HG03175 (cell line): ENCODE measurements at regions not wholly inside any gene's neighbourhood (a gene's known extent, or its start where the extent isn't known, plus 50 kb on each side); places are given as distances from the start of the nearest gene placed in this dataset.

ENCODE experiments used
- ATAC-seq: cut with Tn5 transposase; IDR thresholded peaks from one replicate; pipeline ENCODE4 v1.9.1; 2021; ENCODE audit warnings: mild to moderate bottlenecking, moderate library complexity; ENCODE audit not compliant: unreplicated experiment

DNA sequence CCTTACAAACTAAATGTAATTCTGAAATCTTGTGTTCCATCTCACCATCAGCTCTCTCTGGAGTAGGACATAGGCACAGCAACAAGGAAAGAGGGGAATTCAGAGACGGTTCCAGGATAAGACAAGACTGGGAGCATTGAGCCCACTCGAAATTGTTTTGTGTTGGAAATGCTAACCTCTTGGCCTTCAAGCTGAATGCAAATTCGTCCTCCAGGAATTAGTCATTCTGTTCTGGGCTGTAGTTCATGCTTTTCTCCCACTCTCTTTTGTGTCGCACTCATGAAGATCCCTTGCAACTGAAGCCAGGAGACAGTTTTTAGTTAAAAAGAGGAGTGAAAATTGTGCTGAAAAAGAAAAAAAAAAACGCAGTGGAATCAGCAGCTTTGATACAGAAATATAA, 121.7 kb upstream of the SEMA6A start:
- ATAC-seq: peak; percentile 78

- ATAC-seq: no peak
These were observed 121.1 kb upstream of the SEMA6A start for GRCh38 chr5:116695681-116696080.

GRCh38 chr5:116686438-116686837, 111.8 kb upstream of the SEMA6A start:
- ATAC-seq: no peak

- ATAC-seq: no peak
These were observed 111.3 kb upstream of the SEMA6A start for GRCh38 chr5:116685931-116686330.

GRCh38 chr5:116685069-116685468, 110.4 kb upstream of the SEMA6A start:
- no peak for ATAC-seq

DNA sequence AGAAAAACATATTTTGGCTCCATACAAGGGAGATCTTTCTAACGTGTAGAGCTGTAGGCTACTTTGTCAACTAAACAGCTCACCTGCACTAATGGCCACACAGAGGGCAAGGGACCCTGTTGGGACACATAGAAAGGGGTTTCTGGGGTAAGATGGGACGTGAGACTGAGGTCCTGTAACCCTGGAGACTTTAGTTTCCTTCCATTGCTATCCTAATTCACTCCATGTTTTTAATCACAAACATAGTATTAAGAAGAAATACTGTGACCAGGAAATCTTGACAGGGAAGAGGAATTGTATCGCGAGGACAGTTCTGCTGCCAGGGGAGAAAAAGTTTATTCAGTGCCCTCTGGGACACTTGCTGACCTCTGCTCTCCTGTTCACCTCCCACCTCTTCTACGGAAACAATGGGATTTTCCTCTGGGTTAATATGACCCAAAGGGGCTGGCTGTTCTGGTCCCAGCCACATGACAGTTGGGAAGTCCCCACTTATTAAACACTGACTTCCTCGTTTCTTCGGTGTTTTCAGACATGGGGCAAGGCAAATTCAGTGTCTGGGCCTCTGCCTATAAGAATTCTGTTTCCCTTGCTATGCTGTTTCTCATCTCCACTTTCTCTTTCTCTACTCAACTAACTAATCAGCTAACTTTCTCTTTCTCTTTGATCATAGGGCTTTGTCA, 106.9 kb upstream of the SEMA6A start:
- ATAC-seq: peak; percentile 95

DNA sequence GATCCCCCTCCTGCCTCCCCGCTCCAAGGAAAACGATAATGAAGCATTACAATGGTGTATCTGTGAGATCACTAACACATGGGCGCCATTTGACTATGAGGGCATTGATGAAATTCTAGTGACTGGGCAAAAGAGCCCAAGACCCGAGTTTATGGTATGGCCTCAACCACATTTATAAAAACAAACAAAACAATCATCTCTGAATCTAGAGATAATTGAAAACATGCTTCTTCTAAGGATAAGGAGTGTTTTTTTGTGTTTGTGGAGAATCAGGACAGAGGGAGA, 100.9 kb upstream of the SEMA6A start:
- ATAC-seq: no peak

DNA sequence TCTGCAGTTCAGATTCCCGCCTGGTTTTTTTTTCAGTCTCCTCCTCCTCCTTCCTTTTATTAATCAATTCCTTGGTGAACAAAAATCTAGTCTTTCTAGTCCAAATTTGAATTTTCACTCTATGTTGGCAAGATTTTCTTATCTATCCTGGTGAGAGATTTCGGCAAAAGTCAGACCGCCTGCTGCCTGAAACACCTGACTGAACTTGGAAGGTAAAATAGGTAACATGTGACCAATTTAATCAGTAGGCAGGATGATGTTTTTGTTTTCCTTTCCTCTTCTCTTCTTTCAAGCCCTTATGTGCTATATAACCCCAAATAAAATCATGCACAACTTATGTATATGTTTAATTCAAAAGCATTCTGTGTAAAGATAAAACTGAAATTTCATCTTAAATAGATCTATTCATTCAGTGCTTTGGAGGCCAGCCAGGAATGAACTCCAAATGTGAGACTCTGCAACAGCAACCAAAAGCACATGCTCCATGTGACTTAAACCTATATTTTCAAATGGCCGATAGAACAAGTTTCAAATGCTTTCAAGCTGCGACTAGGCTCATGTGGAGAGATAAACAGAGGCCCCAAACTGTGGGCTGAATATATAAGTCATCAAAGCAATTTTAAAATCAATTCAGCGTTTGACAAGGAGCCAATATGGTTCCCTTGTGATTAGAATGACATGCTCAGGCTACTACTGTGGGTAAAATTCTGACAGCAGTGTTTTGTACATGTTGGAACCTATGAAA, 100.4 kb upstream of the SEMA6A start:
- ATAC-seq: no peak

GRCh38 chr5:116673453-116673852, 98.8 kb upstream of the SEMA6A start:
- ATAC-seq: no peak

- ATAC-seq: no peak
These were observed 97.6 kb upstream of the SEMA6A start for GRCh38 chr5:116672203-116672602.

GRCh38 chr5:116671211-116671736, 96.7 kb upstream of the SEMA6A start:
- peak; percentile 99 for ATAC-seq

DNA sequence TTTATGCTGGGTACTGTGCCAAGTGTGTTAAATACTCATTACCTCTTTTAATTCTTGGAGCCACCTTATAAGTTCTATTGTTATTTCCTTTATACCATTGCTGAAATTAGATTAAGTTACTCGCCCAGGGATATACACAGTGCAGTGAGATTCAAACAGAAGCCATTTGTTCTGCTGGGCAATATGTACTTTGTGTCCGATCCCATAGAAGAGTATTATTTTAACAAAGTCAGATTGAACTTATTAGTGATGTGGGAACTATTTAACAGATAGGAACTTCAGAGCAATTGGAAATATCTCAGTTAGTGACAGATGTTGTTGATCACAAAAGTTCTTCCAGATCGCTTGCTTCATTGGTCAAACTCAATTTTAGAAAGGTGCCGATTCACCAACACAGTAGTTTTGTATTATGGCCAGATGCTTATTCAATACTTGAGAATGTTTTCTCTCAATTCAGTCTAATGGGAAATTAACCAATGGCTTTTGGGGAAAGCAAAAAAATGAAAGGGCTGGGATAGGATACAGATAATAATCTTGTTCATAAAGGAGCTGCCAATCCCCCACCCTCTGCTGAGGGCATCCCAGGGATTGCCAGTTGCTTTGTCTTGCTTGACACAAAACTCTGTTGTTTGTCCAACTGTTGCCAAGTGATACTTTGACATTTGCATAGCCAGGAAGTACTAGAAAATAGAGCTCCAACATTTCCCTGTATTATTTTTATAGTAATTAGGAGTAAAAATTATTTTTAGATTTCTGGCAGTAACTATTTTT, 94.8 kb upstream of the SEMA6A start:
- no peak for ATAC-seq

DNA sequence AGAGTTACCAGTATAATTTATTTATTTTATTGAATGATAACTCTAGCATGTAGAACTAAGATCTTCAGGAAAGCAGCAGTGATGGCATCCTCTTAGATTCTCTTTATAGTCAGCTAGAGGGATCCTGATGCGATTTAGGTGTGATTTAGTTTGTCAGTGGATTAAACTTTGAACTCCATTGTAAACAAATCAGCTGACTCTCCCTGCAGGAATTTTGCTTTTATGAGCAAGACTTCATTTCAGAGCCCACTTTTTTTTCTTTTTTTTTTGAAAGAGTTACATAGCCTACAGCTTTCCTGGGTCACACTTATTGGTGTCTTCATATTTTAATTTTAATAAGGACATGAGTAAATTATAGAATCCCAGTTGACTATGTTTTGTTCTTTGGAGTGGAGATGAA, 93.8 kb upstream of the SEMA6A start:
- ATAC-seq: no peak

DNA sequence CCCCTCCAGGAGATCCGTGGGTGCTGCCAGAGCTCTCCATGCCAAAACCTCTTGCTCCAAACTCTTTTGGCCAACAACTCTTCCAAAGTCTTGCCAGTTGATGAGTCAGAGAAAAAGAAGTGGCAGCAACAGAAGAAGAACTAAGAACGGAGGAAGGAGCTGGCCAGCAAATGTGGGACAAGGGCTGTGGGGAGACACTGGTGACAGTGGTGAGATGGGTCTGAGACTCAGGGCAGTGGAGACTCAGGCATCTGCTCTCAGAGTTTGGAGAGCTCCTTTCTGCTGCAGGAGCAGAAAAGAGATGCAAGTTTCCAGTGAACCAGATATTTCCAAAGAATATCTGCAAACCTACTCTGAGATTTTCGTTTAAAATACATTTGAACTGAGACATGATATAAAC, 92.3 kb upstream of the SEMA6A start:
- no peak for ATAC-seq

DNA sequence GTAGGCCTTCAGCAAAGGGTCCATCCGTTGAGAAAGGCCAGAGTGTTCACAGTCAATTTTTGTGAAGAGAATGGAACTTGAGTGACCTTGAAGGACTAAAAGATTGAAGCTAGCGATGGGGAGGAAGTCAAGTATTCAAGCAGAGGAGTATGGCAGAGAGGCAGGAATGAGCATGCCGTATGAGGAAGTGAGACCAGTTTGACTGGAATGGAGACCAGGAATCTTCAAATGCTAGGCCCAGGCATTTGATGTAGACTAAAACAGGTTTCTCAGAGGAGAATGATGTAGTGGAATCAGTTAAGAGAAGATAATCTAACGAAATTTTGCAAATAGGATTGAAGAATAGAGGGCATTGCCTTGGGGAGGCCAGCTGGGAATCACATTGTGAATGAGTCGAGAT, 90.4 kb upstream of the SEMA6A start:
- ATAC-seq: no peak

DNA sequence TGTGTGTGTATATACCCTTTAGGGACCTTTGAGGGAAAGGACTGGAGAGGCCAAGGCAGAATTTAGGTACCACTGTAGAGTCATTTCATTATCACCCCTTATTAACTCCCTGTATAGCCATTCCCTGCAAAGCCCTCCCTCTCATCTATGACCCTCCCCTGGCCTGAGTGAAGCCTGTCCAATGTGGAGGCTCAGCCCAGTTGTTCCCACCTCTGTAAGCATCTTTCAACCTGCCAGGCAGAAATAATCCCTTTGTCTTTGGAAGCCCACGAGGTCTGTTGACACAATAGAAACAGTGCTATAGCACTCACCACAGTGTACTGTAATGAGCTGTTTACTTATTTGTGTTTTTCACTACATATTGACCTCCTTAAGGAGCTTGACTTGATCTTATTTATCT, 88.5 kb upstream of the SEMA6A start:
- ATAC-seq: no peak

GRCh38 chr5:116661419-116661818, 86.8 kb upstream of the SEMA6A start:
- ATAC-seq: no peak

DNA sequence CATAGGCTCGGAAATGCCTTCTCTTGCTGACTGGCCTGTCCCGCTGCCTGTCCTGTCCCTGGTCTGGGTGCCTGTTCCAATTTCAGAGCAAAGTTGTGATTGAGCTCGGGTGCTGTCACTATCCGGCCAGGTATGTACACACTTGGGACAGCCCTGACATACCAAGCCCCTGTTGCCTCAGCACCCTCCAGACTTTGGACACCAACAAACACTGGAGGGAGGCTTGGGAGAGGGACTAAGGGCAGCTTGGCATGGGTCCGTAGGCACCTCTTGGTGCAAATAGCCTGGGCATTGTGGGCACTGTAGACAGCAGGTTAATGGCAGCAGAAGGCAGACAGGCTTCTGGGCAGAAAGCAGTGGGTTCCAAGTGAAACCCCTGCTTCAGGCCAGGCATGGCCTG, 86.3 kb upstream of the SEMA6A start:
- no peak for ATAC-seq

DNA sequence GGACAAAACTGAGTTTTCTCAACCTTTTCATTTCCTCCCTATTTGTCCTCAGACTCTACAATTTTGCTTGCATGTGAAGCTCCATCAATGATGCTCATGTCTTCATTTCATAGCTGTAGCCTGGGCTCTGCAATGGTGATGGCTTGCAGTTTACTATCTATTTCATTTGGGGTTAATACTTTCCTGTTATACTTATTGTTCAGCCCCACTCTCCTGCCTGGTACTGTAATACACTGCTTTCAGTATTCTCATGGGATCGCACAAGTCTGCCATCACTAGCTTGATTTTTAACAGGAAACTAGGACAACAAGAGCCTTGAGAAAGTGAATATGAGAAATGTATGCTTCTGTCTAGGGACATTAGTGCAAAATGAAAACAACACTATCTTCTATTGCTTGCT, 84.2 kb upstream of the SEMA6A start:
- ATAC-seq: no peak

DNA sequence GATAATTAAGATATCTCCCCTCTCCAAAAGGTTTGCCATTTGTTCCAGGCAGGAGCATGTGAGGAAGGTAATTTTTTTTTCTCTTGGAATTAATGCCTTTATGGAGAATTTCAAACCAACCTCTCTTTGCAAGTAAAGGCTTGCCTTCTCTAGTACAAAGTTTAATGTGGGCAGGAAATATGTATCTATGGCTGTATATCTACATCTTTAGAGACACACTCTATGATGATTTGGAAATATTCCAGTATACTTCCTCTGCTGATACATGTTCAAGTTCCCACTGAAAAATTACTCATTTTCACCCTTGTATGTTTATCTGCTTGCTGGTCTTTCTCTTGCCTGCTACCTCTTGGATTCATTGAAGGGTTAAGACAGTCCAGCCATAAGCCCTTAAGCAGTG, 83.5 kb upstream of the SEMA6A start:
- ATAC-seq: no peak

- no peak for ATAC-seq
These were observed 80.8 kb upstream of the SEMA6A start for GRCh38 chr5:116655431-116655830.

DNA sequence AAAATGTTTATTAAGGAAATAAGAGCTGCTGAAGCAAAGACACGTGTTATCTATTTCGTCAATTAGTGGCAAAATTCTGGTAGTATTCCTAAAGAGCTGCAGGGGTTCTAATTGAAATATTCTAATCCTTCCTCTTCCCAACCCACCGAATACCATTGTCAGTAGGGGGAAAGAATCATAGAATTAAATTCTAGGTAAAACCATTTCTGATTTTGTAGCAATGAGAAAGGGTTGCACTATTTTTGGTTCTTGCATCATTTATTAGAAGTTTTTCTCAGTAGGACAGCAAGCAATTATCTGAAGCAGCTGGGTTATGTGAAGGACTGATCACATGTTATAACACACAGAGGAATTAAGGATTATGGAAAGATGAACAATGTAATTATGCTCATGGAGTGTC, 80.3 kb upstream of the SEMA6A start:
- no peak for ATAC-seq
